Activated naive CD8-positive, alpha-beta T cell treated with anti-CD3 and anti-CD28 coated beads, Interleukin-2, amount 50 U/mL, for 16 hours (primary cell): ENCODE measurements at regions not wholly inside any gene's neighbourhood (a gene's known extent, or its start where the extent isn't known, plus 50 kb on each side); places are given as distances from the start of the nearest gene placed in this dataset.
A peak's percentile ranks its signal among the peaks of the same experiment; 100 is the strongest.

Experiments used
- DNase-seq: peaks from one replicate; pipeline ENCODE4 v3.0.0-alpha.2; 2020; ENCODE audit warnings: low read depth, low spot score

DNA sequence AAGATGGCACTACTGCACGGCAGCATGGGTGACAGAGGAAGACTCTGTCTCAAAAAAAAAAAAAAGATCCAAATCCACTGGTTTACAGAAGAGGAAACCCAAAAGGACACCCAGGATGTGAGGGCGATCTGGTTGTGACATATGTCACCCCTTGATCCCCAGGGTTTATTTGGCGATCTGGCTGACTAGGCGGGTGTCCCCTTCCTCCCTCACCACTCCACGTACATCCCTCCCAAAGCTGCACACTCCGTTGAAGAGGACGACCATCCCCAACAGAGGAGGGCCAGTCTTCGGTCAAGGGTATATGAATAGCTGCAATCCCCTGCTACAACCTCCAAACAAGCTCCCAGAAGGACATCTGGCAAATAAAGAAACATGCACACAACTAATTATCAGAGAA is 111.6 kb downstream of the HTR5A start:
- no peak for DNase-seq

DNA sequence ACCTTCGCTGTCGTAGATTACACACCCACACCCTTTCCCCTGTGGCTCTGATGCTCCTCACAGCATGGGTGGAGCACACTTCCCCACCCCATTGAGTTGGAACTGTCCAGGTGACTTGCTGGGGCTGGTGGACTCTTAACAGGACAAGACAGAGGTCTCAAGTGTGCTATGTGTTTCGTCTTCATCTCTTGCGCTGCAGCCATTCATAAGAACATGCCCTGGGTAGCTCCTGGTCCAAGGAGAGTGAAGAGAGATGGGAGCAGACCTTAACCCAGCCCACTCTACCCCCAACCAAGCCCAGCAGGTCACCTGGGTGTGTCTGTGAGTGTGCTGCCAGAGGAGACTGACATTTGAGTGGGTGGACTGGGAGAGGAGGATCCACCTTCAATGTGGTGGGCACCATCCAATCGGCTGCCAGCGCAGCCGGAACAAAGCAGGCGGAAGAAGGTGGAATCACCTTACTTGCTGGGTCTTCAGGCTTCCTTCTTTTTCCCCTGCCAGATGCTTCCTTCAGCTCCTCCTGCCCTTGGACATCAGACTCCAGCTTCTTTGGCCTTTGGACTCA is 112.4 kb downstream of the HTR5A start:
- no peak for DNase-seq

DNA sequence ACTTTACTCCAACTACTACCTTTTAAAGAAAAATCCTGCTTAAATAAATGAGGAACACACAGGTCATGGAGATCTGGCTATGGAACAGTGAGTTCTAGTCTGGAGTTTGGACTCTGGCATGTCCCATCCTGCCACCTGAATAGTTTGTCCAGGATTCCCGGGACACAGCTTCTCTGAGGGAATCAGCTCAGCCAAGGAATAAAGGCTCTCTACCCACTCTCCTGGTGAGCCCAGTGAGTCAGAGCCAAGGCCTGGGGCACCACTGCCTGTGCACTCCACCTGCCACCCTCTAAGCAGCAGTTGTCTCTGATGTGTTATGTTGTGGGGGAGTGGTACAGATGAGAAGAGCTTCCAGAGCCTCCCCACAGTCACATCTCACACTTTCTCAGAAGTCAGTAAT is 113.5 kb downstream of the HTR5A start:
- DNase-seq = no peak

DNA sequence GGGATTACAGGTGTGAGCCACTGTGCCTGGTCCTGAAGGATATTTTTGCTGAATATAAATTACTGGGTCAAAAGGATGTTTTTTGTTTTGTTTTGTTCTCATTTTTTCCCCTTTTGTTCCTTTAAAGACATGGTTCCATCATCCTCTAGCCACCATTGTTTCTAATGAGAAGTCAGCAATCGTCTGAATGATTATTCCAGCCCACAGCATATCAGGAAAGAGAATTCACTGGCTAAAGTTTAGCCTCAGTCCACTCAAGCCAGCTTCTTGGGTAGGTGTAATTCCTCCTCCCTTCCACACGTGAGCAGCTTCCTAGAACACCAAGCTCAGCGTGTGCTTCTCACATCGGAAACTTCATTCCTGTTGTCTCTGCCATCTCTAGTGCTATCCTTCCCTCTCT is 112.8 kb upstream of the INSIG1 start:
- no peak for DNase-seq

- DNase-seq = no peak
These were observed 110.5 kb upstream of the INSIG1 start for GRCh38 chr7:155187061-155187785.

GRCh38 chr7:155188357-155188756 is 109.3 kb upstream of the INSIG1 start:
- no peak for DNase-seq

- DNase-seq = no peak
These were observed 108.7 kb upstream of the INSIG1 start for GRCh38 chr7:155188821-155189581.

DNA sequence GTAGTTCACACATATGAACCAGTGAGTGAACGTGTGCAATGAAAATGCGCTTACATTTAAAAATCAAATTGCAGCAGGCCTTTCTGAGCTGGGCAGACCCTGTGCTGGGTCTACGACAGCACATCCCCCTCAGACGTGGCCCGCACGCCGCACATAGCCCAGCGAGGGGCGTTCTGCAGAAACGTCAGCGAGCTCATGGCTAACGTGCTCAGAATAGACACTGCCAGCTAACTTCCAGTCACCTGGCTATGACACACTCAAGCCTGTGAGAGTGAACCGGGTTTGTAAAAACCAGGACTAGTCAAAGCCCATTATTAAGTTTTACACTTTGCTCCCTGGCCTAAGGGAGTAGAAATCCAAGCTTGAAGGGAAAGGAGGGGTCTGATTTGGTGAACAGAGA is 108.1 kb upstream of the INSIG1 start:
- no peak for DNase-seq

- peak; percentile 38 for DNase-seq
These were observed 107.0 kb upstream of the INSIG1 start for GRCh38 chr7:155190688-155191087.

DNA sequence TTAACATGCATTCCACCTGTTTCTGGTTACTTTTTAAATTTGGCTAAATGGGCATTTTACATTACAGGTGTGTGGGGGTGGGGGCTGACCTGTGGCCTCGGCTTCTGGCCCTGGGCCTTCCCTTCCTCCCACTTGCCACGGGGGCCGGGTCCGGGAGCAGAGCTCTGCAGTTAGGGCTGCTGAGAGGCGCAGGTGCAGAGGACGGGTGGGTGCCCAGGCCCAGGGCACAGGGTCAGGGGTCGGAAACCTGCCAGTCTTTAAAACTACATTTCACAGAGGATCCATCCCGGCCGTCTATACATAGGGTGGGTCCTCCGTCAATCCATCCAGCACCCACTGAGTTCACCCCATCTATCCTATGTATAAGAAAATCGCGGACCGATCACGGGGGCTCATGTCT is 106.5 kb upstream of the INSIG1 start:
- DNase-seq = no peak

DNA sequence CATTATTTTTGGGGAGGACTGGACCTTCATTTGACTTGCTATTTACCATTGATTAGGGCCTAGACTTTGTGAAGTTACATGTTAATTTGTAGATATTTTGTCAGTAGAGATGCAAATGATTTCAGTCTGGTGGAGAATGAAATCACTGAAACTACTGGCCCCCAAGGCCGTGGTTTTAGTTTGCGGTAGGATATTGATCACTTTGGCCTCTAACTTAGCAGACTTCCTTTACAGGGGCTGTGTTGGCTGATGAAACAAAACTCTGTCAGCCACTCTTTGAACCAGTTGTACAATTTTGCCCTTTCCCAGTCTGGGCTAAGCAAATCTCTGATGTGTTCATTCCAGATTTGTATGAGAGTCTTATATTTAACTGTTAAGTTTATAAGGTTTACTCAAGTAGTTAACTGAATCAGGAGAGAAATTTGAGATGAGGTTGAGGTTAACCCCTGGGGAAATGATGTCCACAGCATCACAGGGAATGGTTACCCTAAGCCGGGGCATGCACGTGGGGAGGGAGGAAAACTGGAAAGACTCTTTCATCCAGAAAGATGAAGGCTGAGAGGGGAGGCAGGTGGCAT is 105.7 kb upstream of the INSIG1 start:
- DNase-seq = no peak

GRCh38 chr7:155192961-155193640 is 104.6 kb upstream of the INSIG1 start:
- DNase-seq = no peak

GRCh38 chr7:155193716-155194115 is 104.0 kb upstream of the INSIG1 start:
- no peak for DNase-seq

GRCh38 chr7:155194382-155195140 is 103.1 kb upstream of the INSIG1 start:
- DNase-seq = no peak

- DNase-seq = no peak
These were observed 101.6 kb upstream of the INSIG1 start for GRCh38 chr7:155195939-155196523.

DNA sequence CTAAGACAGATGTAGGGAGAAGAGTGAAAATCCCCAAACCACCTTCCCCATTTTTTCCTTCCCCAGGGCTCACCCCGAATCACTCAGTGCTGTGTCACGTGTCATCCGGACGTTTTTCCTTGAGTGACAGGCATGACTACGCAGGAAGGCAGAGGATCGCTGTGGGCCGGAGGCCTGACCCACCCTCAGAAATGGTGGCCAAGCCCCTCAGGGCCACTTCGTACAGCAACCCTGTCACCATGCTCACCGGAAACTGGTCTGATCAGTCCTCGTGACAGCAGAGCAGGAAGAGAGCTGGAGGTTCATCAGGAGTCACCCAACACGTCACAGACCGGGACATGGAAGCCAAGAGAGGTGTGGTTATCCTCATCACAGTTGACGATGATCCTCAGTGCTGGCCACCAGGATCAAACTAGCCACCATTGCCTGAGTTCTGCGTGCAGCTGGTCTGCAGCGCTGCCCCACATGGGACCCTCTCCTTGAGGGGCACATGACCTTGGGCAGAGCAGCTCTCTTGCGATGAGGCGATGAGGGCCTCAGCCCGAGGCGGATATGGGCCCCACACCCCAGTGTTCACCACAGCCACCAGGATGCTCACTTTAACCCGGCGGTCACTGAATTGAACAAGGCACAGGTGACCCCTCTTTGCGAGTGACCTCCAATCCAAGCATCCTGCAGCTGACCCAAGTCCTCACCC is 99.3 kb upstream of the INSIG1 start:
- DNase-seq = no peak

- DNase-seq = peak; percentile 37
These were observed 98.5 kb upstream of the INSIG1 start for GRCh38 chr7:155198901-155199845.

DNA sequence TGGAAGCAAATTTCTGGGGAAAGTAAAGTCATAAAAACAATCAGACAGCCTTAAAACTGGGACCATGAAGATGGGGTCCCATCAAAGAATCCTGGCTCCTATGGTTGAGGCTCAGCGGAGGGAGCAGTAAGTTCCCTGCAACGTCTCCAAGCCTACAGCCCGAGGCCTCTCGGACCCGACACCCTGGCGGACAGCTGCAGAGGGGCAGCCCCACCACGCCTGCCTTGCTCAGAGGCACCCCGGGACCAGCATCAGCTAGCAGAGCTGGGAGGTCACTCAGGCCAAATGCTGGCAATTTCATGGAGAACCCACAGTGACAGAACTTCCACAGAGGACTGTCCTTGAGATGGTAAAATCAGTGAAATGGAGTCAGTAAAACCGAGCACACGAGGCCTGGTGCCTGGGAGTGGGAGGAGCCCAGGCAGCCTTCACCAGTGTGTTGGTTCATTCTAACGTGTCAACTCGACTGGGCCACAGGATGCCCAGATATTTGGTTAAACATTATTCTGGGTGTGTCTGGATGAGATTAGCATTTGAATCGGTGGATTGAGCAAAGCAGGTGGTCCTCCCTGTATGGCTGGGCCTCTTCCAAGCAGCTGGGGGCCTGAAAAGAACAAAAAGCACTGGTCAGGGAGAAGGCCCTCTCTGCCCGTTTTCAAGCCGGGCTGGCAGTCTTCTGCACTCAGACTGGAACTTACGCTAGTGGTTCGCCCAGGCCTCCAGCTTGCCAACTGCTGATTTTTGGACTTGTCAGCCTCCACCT is 96.2 kb upstream of the INSIG1 start:
- no peak for DNase-seq
